GM12878 (cell line): ENCODE measurements at regions not wholly inside any gene's neighbourhood (a gene's known extent, or its start where the extent isn't known, plus 50 kb on each side); places are given as distances from the start of the nearest gene placed in this dataset.

Source experiments
- ATAC-seq: fragments of 200-7000 bp; cut with Tn5 transposase; 3 replicates; pipeline ENCODE4 v1.9.1; 2020; ENCODE audit warnings: mild to moderate bottlenecking, moderate library complexity
- BruUV-seq: library from RNA; stranded (reverse); fragments of 400-500 nt; replicated peaks from 2 replicates; lab custom pipeline; 2021; lab: Mats Ljungman, UMichigan
- CTCF ChIA-PET: fragments of 300-600 bp; sonication (Branson Sonifier 250); formaldehyde crosslinking; extraction: SDS; loops from one replicate; lab custom pipeline; 2021; ENCODE audit warnings: inconsistent platforms; lab: Yijun Ruan, JAX
- POLR2A ChIA-PET: fragments of 350-600 bp; formaldehyde crosslinking; extraction: SDS; loops from one replicate; lab custom pipeline; 2021; ENCODE audit warnings: inconsistent platforms; lab: Charles Lee
- RAD21 ChIA-PET: fragments of 300-600 bp; sonication (Branson Sonifier 250); formaldehyde crosslinking; loops from one replicate; lab custom pipeline; 2023; ENCODE audit warnings: antibody characterized with exemption; ENCODE audit not compliant: unreplicated experiment; lab: Charles Lee
- SMC1A ChIA-PET: fragments of 300-600 bp; sonication (Branson Sonifier 250); formaldehyde crosslinking; loops from one replicate; lab custom pipeline; 2023; ENCODE audit not compliant: unreplicated experiment, uncharacterized antibody; lab: Charles Lee
- DNase-seq: peaks from one replicate; pipeline ENCODE4 v3.0.0-alpha.2; 2011; ENCODE audit warnings: low read depth, low spot score
- FAIRE-seq: peaks from 3 replicates; lab custom pipeline; 2011; peaks lifted over from hg19 to GRCh38; lab: Jason Lieb, UNC
- H2AFZ ChIP-seq: 2 replicates; pipeline ENCODE4 v1.6.0; 2011; ENCODE audit warnings: low read depth, low read length, control low read depth; ENCODE audit not compliant: control insufficient read depth
- H3K27ac ChIP-seq: 2 replicates; pipeline ENCODE4 v1.5.1; 2011; ENCODE audit warnings: control low read depth; ENCODE audit not compliant: control insufficient read depth, insufficient read depth
- H3K27me3 ChIP-seq, 2 experiments: replicated peaks in 1 of 2; 2 replicates each; pipeline versions ENCODE4 v1.6.0 to v1.6.1; 2011; ENCODE audit warnings: low read length in 1 of 2; ENCODE audit not compliant: control insufficient read depth in 2 of 2, insufficient read depth in 2 of 2
- H3K36me3 ChIP-seq, 2 experiments: 2 replicates each; pipeline ENCODE4 v1.5.1; 2011; ENCODE audit warnings: low read length in 1 of 2; ENCODE audit not compliant: control insufficient read depth in 2 of 2, insufficient read depth in 2 of 2
- H3K4me1 ChIP-seq: 2 replicates; pipeline ENCODE4 v1.6.1; 2011; ENCODE audit warnings: mild to moderate bottlenecking, low read length, moderate library complexity, mixed read lengths; ENCODE audit not compliant: control insufficient read depth, insufficient read depth
- H3K4me2 ChIP-seq: 2 replicates; pipeline ENCODE4 v1.6.0; 2011; ENCODE audit warnings: control low read depth; ENCODE audit not compliant: control insufficient read depth, insufficient read depth
- H3K4me3 ChIP-seq: fragments of 200-600 bp; sonication (generic); 2 replicates; pipeline ENCODE4 v1.5.1; 2016
- H3K79me2 ChIP-seq: 2 replicates; pipeline ENCODE4 v1.6.0; 2011; ENCODE audit warnings: low read length; ENCODE audit not compliant: control insufficient read depth, insufficient read depth
- H3K9ac ChIP-seq: 2 replicates; pipeline ENCODE4 v1.8.0; 2011; ENCODE audit warnings: low read length, control low read depth, mixed read lengths; ENCODE audit not compliant: control insufficient read depth, insufficient read depth
- H3K9me3 ChIP-seq: replicated peaks from 3 replicates; pipeline ENCODE4 v1.5.1; 2011; ENCODE audit warnings: mild to moderate bottlenecking, low read length; ENCODE audit not compliant: control insufficient read depth, insufficient read depth
- H4K20me1 ChIP-seq: 2 replicates; pipeline ENCODE4 v1.6.0; 2011; ENCODE audit not compliant: control insufficient read depth, insufficient read depth
- CREB1 ChIP-seq: IDR thresholded peaks from 2 replicates; pipeline ENCODE4 v1.6.1; 2012; ENCODE audit warnings: low read depth, mild to moderate bottlenecking, inconsistent platforms
- CREM ChIP-seq: IDR thresholded peaks from 2 replicates; pipeline ENCODE4 v1.6.1; 2014; ENCODE audit warnings: antibody characterized with exemption, low read depth
- IKZF1 ChIP-seq: fragments of 450-650 bp; conservative IDR thresholded peaks from 2 replicates; pipeline ENCODE4 v1.6.1; 2017; ENCODE audit warnings: antibody characterized with exemption, mild to moderate bottlenecking
- JUNB ChIP-seq: IDR thresholded peaks from 2 replicates; pipeline ENCODE4 v1.6.1; 2016; ENCODE audit warnings: antibody characterized with exemption, mild to moderate bottlenecking
- PAX5 ChIP-seq: IDR thresholded peaks from 2 replicates; pipeline ENCODE4 v1.6.1; 2011; ENCODE audit warnings: low read depth, low read length, borderline replicate concordance
- RAD21 ChIP-seq: IDR thresholded peaks from 2 replicates; pipeline ENCODE4 v1.6.1; 2011; ENCODE audit warnings: mild to moderate bottlenecking, low read depth, low read length, moderate library complexity; ENCODE audit not compliant: insufficient read depth
- RB1 ChIP-seq: fragments of 450-650 bp; formaldehyde crosslinking; IDR thresholded peaks from 2 replicates; pipeline ENCODE4 v1.6.1; 2017; ENCODE audit warnings: mild to moderate bottlenecking, borderline replicate concordance
- RUNX3 ChIP-seq: IDR thresholded peaks from 2 replicates; pipeline ENCODE4 v1.6.1; 2012; ENCODE audit warnings: low read length, inconsistent platforms
- SMC3 ChIP-seq: IDR thresholded peaks from 2 replicates; pipeline ENCODE4 v1.6.1; 2011; ENCODE audit warnings: low read length, improper control_type of control experiment, borderline replicate concordance
- STAT1 ChIP-seq: fragments of 450-650 bp; conservative IDR thresholded peaks from 2 replicates; pipeline ENCODE4 v1.6.1; 2014; ENCODE audit warnings: antibody characterized with exemption, mild to moderate bottlenecking
- YY1 ChIP-seq: IDR thresholded peaks from 2 replicates; pipeline ENCODE4 v1.6.1; 2011; ENCODE audit warnings: low read depth, mild to moderate bottlenecking, low read length
- ZBED1 ChIP-seq: IDR thresholded peaks from 2 replicates; pipeline ENCODE4 v1.6.1; 2016; ENCODE audit warnings: borderline replicate concordance
- WGBS: methylation state at CpG from one replicate; pipeline ENCODE4 v1.1.6; 2016; ENCODE audit warnings: low lambda C conversion rate; ENCODE audit not compliant: insufficient replicate concordance, insufficient coverage; ENCODE audit errors: missing lambda C conversion rate; 5-methylcytosine and 5-hydroxymethylcytosine counted together
- in situ Hi-C: fragments of 300-500 bp; cut with MboI; formaldehyde crosslinking; loops from 9 replicates; pipeline ENCODE4 v1.14.3; 2018; ENCODE audit warnings: mixed read lengths
- intact Hi-C: fragments of 100-400 bp; cut with micrococcal nuclease; formaldehyde crosslinking; loops from one replicate; pipeline ENCODE4 v1.14.2; 2022; ENCODE audit not compliant: unreplicated experiment
- TF ChIP-seq, protein P1 (sequence below): fragments of 450-650 bp; IDR thresholded peaks from 2 replicates; pipeline ENCODE4 v1.6.1; 2018; ENCODE audit warnings: mild to moderate bottlenecking, low read depth, moderate library complexity; ENCODE audit not compliant: partially characterized antibody
- TF ChIP-seq, protein P2 (sequence below), 3 experiments: IDR thresholded peaks in 2 of 3; conservative IDR thresholded peaks in 1 of 3; 2 replicates each; pipeline ENCODE4 v1.5.1; 2011; ENCODE audit warnings: low read depth in 3 of 3, low read length in 3 of 3, mild to moderate bottlenecking in 3 of 3, control low read depth in 2 of 3, moderate library complexity in 2 of 3, inconsistent platforms in 1 of 3, mixed read lengths in 1 of 3; ENCODE audit not compliant: control insufficient read depth in 2 of 3, insufficient read depth in 1 of 3; ENCODE audit errors: extremely low read depth in 1 of 3

DNA sequence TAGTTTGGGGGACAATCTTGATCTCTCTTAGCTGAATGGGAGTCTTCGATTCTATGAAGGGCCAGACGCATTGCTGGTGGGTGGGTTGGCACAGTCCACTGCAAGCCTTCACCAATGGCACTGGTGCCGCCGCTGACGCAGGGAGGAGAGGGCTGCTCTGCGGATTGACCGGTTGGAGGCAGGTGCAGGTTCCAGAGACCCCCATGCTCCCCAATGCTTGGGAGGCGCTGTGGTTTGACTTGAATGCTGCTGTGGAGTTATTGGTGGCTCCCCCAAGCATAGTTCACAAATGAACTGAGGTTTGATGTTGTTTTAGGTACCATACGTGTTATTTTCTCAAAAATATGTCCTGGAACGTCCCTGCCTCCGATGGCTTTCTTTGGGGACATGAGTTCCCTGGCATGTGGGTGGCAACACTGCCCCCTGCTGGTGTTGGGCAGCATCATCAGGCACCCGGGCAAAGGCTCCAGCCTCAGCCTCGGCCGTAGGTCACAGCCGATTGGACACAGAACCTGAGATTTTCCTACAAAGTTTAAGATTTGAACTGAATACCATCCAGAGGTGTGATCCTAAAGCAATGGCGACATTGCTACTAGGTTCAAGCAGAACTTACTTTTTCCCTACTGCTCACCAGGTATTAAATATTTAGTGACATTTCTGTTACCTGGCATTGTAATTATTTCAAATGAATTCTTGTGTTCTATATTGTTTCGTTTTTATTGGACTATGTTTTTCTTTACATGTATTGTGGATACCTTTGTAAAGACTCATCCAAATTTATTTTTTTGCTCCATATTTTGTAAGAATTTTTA, 95.5 kb downstream of the ANKRD10 start:
- no peaks in the 10 kb centered on the region for H3K36me3 ChIP-seq
- ChIA-PET POLR2A (interaction anchor here (1.3 kb wide), 1 partner anchor 91 kb away, joined by 3 read pairs; no protein-coding TSS in a partner anchor), CTCF (interaction anchor here (0.6 to 6.7 kb wide), 22 partner anchors 12 to 597 kb away, joined by 3 to 82 read pairs (median 4); no protein-coding TSS in a partner anchor), SMC1A (interaction anchor here (0.6 to 4.4 kb wide), 15 partner anchors 103 to 447 kb away, joined by 3 to 50 read pairs (median 7); no protein-coding TSS in a partner anchor), RAD21 (interaction anchor here (0.8 to 3.8 kb wide), 9 partner anchors 102 to 366 kb away, joined by 3 to 22 read pairs (median 8); no protein-coding TSS in a partner anchor)
- H3K27ac ChIP-seq: no peak overlapping the region
- peak; percentile 56 for FAIRE-seq
- 0 out of 2 replicates have a peak, but pooled peaks cover 5% of the 10 kb centered on the region for H3K4me1 ChIP-seq
- H3K4me3 ChIP-seq: no peak overlapping the region
- WGBS: 34% methylated on average over 13 of the region's 17 CpGs
- peak; percentile 96 for ATAC-seq
- no TSS peak for BruUV-seq
- no peaks in the 10 kb centered on the region for H4K20me1 ChIP-seq
- in situ Hi-C loops (loop anchor here (5.0 to 10.0 kb wide), 3 partner anchors 222 to 595 kb away; no protein-coding TSS in a partner anchor), intact Hi-C loops (loop anchor here (1.0 to 5.0 kb wide), 5 partner anchors 105 to 597 kb away; no protein-coding TSS in a partner anchor)
- peak overlapping the region; percentile 29 for H2AFZ ChIP-seq
- DNase-seq: peak; percentile 39
- TF ChIP-seq, protein P1, sequence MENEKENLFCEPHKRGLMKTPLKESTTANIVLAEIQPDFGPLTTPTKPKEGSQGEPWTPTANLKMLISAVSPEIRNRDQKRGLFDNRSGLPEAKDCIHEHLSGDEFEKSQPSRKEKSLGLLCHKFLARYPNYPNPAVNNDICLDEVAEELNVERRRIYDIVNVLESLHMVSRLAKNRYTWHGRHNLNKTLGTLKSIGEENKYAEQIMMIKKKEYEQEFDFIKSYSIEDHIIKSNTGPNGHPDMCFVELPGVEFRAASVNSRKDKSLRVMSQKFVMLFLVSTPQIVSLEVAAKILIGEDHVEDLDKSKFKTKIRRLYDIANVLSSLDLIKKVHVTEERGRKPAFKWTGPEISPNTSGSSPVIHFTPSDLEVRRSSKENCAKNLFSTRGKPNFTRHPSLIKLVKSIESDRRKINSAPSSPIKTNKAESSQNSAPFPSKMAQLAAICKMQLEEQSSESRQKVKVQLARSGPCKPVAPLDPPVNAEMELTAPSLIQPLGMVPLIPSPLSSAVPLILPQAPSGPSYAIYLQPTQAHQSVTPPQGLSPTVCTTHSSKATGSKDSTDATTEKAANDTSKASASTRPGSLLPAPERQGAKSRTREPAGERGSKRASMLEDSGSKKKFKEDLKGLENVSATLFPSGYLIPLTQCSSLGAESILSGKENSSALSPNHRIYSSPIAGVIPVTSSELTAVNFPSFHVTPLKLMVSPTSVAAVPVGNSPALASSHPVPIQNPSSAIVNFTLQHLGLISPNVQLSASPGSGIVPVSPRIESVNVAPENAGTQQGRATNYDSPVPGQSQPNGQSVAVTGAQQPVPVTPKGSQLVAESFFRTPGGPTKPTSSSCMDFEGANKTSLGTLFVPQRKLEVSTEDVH: no peak
- TF ChIP-seq ZBED1 (no peak), RUNX3 (peak; percentile 49; the same call in 1 of the 2 replicates), RAD21 (peak; percentile 90), IKZF1 (0 out of 2 replicates have a peak, but pooled peaks have one; percentile 18), YY1 (peak; percentile 75), JUNB (no peak), CREM (peak; percentile 36; the same call in 1 of the 2 replicates), PAX5 (peak; percentile 68; the same call in 1 of the 2 replicates), STAT1 (0 out of 2 replicates have a peak, but pooled peaks have one; percentile 42), CREB1 (peak; percentile 44; the same call in 1 of the 2 replicates), SMC3 (peak; percentile 99), RB1 (peak; percentile 83)
- TF ChIP-seq, protein P2, sequence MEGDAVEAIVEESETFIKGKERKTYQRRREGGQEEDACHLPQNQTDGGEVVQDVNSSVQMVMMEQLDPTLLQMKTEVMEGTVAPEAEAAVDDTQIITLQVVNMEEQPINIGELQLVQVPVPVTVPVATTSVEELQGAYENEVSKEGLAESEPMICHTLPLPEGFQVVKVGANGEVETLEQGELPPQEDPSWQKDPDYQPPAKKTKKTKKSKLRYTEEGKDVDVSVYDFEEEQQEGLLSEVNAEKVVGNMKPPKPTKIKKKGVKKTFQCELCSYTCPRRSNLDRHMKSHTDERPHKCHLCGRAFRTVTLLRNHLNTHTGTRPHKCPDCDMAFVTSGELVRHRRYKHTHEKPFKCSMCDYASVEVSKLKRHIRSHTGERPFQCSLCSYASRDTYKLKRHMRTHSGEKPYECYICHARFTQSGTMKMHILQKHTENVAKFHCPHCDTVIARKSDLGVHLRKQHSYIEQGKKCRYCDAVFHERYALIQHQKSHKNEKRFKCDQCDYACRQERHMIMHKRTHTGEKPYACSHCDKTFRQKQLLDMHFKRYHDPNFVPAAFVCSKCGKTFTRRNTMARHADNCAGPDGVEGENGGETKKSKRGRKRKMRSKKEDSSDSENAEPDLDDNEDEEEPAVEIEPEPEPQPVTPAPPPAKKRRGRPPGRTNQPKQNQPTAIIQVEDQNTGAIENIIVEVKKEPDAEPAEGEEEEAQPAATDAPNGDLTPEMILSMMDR (IDR thresholded peaks at IDR 0.05 in 2 of 3, conservative IDR thresholded peaks at IDR 0.05 in 1 of 3; ENCODE audit: control insufficient read depth in 2 of 3, extremely low read depth in 1 of 3, insufficient read depth in 1 of 3, low read depth in 3 of 3, low read length in 3 of 3): peak; percentile 96 to 97 (median 97)
- no peaks in the 10 kb centered on the region for H3K9me3 ChIP-seq
- no peak overlapping the region for H3K9ac ChIP-seq
- no peaks in the 10 kb centered on the region for H3K79me2 ChIP-seq
- no peaks in the 10 kb centered on the region for H3K27me3 ChIP-seq
- no peak overlapping the region for H3K4me2 ChIP-seq
